ENCODE measurements at regions not wholly inside any gene's neighbourhood (a gene's known extent, or its start where the extent isn't known, plus 50 kb on each side); places are given as distances from the start of the nearest gene placed in this dataset.

DNA sequence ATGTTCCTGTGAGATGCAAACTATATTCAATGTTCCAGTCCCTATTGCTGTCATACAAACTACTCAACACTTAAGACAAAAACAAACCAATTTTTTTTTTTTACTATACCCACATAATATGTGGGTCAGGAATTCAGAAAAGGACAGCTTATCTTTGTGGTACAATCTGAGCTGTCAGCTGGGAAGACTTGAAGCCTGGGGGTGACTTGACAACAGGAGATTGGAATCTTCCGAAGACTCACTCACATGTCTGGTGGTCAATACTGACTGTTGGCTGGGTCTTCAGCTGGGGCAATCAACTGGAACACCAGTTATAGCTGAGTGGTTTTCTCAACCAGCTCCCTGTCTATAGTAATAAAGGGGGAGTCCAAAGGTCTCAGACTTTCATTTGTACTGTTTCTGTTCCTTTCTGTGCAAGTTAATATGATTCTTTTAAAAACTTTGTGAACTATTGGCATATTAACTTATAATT is 81.7 kb upstream of the ATP1B1 start:
- TF ChIP-seq POLR2AphosphoS5 (IDR thresholded peaks at IDR 0.05) (no peak), EP300 (IDR thresholded peaks at IDR 0.05; ENCODE audit: low read depth) (no peak)
- H3K4me3 ChIP-seq: no peak overlapping the region
- H3K27me3 ChIP-seq: no peaks in the 10 kb centered on the region
- no peaks in the 10 kb centered on the region for H3K36me3 ChIP-seq
- in situ Hi-C loops (cut with MboI; ENCODE audit: low pct_ligation_motif_present in 1 of 4, low pct_unique_long_range_greater_than_20kb in 1 of 4, low sequenced_read_pairs in 3 of 4): no loop called here
- no peaks in the 10 kb centered on the region for H3K9me3 ChIP-seq
- intact Hi-C loops (cut with DNase I; ENCODE audit: low total_unique reads): no loop called here
- WGBS, 2 donors (ENCODE audit: low coverage in 1 of 2): 71 to 80% methylated on average over 1 of the region's 1 CpG
- no peak for DNase-seq
- H3K4me1 ChIP-seq: peaks cover 0 to 8% (median under 1%) of the 10 kb centered on the region in 4 donors
- no peak overlapping the region for H3K27ac ChIP-seq

DNA sequence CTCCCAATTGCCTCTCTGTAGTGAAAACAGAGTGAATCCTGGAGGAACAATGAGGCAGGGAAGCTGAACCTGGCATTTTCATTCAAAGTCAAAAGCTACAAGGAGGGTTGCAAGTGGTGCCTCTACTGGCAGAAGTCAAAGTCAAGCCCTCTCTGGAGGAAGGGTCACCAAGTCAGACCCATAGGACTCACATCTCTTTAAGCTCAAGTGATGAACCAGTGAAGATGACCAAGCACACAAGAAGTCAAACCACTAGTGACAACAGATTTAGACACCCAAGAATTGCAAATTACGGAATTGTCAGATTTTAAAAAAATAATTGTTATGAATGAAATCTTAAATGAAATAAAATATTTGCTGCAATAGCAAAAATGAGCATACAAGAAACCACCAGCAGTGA is 81.1 kb upstream of the ATP1B1 start:
- in situ Hi-C loops (cut with MboI; ENCODE audit: low pct_ligation_motif_present in 1 of 4, low pct_unique_long_range_greater_than_20kb in 1 of 4, low sequenced_read_pairs in 3 of 4): no loop called here
- TF ChIP-seq POLR2AphosphoS5 (IDR thresholded peaks at IDR 0.05): no peak
- no peak for TF ChIP-seq POLR2A (IDR thresholded peaks at IDR 0.05)
- no peak for TF ChIP-seq EP300 (IDR thresholded peaks at IDR 0.05; ENCODE audit: low read depth)
- TF ChIP-seq, protein P1, sequence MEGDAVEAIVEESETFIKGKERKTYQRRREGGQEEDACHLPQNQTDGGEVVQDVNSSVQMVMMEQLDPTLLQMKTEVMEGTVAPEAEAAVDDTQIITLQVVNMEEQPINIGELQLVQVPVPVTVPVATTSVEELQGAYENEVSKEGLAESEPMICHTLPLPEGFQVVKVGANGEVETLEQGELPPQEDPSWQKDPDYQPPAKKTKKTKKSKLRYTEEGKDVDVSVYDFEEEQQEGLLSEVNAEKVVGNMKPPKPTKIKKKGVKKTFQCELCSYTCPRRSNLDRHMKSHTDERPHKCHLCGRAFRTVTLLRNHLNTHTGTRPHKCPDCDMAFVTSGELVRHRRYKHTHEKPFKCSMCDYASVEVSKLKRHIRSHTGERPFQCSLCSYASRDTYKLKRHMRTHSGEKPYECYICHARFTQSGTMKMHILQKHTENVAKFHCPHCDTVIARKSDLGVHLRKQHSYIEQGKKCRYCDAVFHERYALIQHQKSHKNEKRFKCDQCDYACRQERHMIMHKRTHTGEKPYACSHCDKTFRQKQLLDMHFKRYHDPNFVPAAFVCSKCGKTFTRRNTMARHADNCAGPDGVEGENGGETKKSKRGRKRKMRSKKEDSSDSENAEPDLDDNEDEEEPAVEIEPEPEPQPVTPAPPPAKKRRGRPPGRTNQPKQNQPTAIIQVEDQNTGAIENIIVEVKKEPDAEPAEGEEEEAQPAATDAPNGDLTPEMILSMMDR (IDR thresholded peaks at IDR 0.05): no peak
- no peak overlapping the region for H3K27ac ChIP-seq
- H3K36me3 ChIP-seq: no peaks in the 10 kb centered on the region
- DNase-seq: no peak
- no peak overlapping the region for H3K4me3 ChIP-seq
- H3K4me1 ChIP-seq: peaks cover 0 to 6% (median 0%) of the 10 kb centered on the region in 4 donors
- WGBS, 2 donors (ENCODE audit: low coverage in 1 of 2): 95 to 100% methylated on average over 1 of the region's 1 CpG
- no peaks in the 10 kb centered on the region for H3K9me3 ChIP-seq
- intact Hi-C loops (cut with DNase I; ENCODE audit: low total_unique reads): no loop called here
- H3K27me3 ChIP-seq: no peaks in the 10 kb centered on the region

DNA sequence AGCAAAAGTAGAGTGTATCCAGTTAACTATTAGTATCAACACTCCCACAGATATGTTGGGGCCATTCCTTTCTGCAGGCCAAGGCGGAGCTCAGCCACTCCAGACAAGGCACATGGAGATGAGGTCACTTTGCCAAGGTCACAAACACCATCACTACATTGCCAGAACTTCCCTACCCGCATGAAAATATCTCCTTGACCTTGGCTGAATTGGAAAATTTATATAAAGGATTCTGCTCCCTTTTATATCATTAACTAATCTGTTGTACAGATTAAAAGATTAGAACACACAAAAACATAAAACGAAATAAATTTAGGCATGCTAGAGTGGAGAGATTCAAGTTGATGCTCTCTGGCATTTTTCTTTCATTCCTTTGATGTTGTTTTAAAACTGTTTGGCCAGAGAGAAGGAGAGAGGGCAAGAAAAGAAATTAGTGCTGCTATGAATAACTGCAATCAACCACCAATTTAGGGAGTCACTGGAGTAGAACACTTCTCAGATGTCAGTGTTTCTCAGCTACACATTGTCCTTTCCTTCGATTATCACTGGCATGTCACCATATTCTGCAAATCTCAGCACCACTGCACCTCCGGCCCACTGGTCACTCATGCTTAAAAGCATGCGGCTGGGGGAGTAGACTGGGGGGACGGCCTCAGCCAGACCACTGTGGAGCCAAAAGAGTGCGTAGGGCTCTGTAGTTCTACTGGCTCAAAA is 78.7 kb upstream of the ATP1B1 start:
- Histone ChIP-seq H3K4me1 (peaks cover 0 to 6% (median 0%) of the 10 kb centered on the region in 4 donors), H3K27me3 (no peaks in the 10 kb centered on the region), H3K27ac (no peak overlapping the region), H3K4me3 (no peak overlapping the region), H3K36me3 (no peaks in the 10 kb centered on the region), H3K9me3 (no peaks in the 10 kb centered on the region)
- in situ Hi-C loops (cut with MboI; ENCODE audit: low pct_ligation_motif_present in 1 of 4, low pct_unique_long_range_greater_than_20kb in 1 of 4, low sequenced_read_pairs in 3 of 4) (no loop called here), intact Hi-C loops (cut with DNase I; ENCODE audit: low total_unique reads) (no loop called here)
- WGBS, 2 donors (ENCODE audit: low coverage in 1 of 2): 81 to 100% methylated on average over 3 to 8 of the region's 8 CpGs
- TF ChIP-seq, protein P1 (IDR thresholded peaks at IDR 0.05): no peak
- TF ChIP-seq EP300 (IDR thresholded peaks at IDR 0.05; ENCODE audit: low read depth): no peak
- no peak for DNase-seq

DNA sequence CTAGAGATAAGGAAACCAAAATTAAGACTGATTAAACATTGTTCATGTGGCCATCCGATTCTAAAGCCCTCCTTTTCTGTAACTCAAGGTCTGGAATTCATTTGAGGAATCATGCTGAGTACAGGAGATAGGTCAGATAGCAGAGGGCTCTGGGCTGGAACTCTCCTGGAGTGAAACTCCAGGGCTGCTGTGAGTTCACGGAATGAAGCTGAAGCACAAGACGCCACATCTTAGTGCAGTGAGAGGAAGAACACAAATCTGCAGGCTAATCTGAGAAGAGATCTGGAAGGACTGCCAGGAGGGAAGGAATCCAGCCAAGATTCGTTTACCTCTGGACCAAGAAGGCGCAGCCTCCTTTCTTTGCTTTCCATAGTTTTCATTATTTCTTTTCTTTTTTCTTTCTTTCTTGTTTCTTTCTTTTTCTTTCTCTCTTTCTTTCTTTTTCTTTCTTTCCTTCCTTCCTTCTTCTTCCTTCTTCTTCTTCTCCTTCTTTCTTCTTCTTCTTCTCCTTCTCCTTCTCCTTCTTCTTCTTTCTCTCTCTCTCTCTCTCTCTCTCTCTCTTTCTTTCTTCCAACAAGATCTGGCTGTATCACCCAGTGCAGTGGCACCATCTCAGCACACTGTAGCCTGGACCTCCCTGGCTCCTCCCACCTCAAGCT is 74.8 kb upstream of the ATP1B1 start:
- no peak overlapping the region for H3K27ac ChIP-seq
- intact Hi-C loops (cut with DNase I; ENCODE audit: low total_unique reads): no loop called here
- no peak overlapping the region for H3K4me3 ChIP-seq
- no peaks in the 10 kb centered on the region for H3K27me3 ChIP-seq
- no peak for DNase-seq
- no peaks in the 10 kb centered on the region for H3K36me3 ChIP-seq
- TF ChIP-seq EP300 (IDR thresholded peaks at IDR 0.05; ENCODE audit: low read depth) (no peak), POLR2AphosphoS5 (IDR thresholded peaks at IDR 0.05) (no peak), POLR2A (IDR thresholded peaks at IDR 0.05) (no peak)
- TF ChIP-seq, protein P1 (IDR thresholded peaks at IDR 0.05): no peak
- WGBS, 2 donors (ENCODE audit: low coverage in 1 of 2): 57 to 68% methylated on average over 3 to 5 of the region's 5 CpGs
- in situ Hi-C loops (cut with MboI; ENCODE audit: low pct_ligation_motif_present in 1 of 4, low pct_unique_long_range_greater_than_20kb in 1 of 4, low sequenced_read_pairs in 3 of 4): no loop called here
- H3K9me3 ChIP-seq: no peaks in the 10 kb centered on the region
- H3K4me1 ChIP-seq: no peaks in the 10 kb centered on the region

Measured in transverse colon (tissue), 4 donors.